ENCODE measurements at regions not wholly inside any gene's neighbourhood (a gene's known extent, or its start where the extent isn't known, plus 50 kb on each side); places are given as distances from the start of the nearest gene placed in this dataset.

GRCh38 chr4:30330894-30331652, 389.1 kb upstream of the PCDH7 start (continued):
- TF ChIP-seq CHD7 (IDR thresholded peaks at IDR 0.05; ENCODE audit: insufficient replicate concordance, low read length) (no peak), POU5F1 (IDR thresholded peaks at IDR 0.05; ENCODE audit: low read depth, low read length) (no peak), SP1 (IDR thresholded peaks at IDR 0.05; ENCODE audit: low read depth, low read length) (no peak), CHD1 (IDR thresholded peaks at IDR 0.05; ENCODE audit: low read depth, low read length) (no peak), POLR2AphosphoS5 (IDR thresholded peaks at IDR 0.05; ENCODE audit: low read depth, low read length) (no peak), POLR2A (IDR thresholded peaks at IDR 0.05; ENCODE audit: control extremely low read depth in 1 of 2, low read depth in 2 of 2, low read length in 2 of 2) (no peak)
